SK-N-DZ (cell line): ENCODE measurements at regions not wholly inside any gene's neighbourhood (a gene's known extent, or its start where the extent isn't known, plus 50 kb on each side); places are given as distances from the start of the nearest gene placed in this dataset.
"Not testable (repeated sequence)": the region's sequence is repeated elsewhere in the genome, so short reads cannot be mapped to it uniquely, and the experiment has no call there.

Experiments used
- DNase-seq: peaks from one replicate; pipeline ENCODE4 v3.0.0-alpha.2; 2015; ENCODE audit warnings: low spot score

GRCh38 chr2:195316486-195316885 lies 340.5 kb upstream of the SLC39A10 start:
- DNase-seq, result no peak

GRCh38 chr2:195313962-195314361 lies 343.1 kb upstream of the SLC39A10 start:
- DNase-seq, result no peak

- no peak for DNase-seq
Observed at GRCh38 chr2:195312662-195313061, 344.4 kb upstream of the SLC39A10 start.

GRCh38 chr2:195308163-195308562 lies 348.9 kb upstream of the SLC39A10 start:
- no peak for DNase-seq

- DNase-seq, result no peak
Observed at GRCh38 chr2:195307751-195308150, 349.3 kb upstream of the SLC39A10 start.

- no peak for DNase-seq
Observed at GRCh38 chr2:195304310-195304709, 352.7 kb upstream of the SLC39A10 start.

- DNase-seq, result no peak
Observed at GRCh38 chr2:195300631-195301030, 356.4 kb upstream of the SLC39A10 start.

- no peak for DNase-seq
Observed at GRCh38 chr2:195299600-195299999, 357.4 kb upstream of the SLC39A10 start.

GRCh38 chr2:195296490-195296889 lies 360.5 kb upstream of the SLC39A10 start:
- DNase-seq, result no peak

GRCh38 chr2:195289081-195289480 lies 367.9 kb upstream of the SLC39A10 start:
- DNase-seq, result no peak

- DNase-seq, result no peak
Observed at GRCh38 chr2:195279840-195280427, 377.1 kb upstream of the SLC39A10 start.

GRCh38 chr2:195270466-195271039 lies 386.5 kb upstream of the SLC39A10 start:
- DNase-seq, result no peak

GRCh38 chr2:195269220-195269619 lies 387.8 kb upstream of the SLC39A10 start:
- DNase-seq, result no peak

GRCh38 chr2:195257979-195258378 lies 399.0 kb upstream of the SLC39A10 start:
- DNase-seq, result no peak

- DNase-seq, result no peak
Observed at GRCh38 chr2:195252018-195252417, 405.0 kb upstream of the SLC39A10 start.

- DNase-seq, result no peak
Observed at GRCh38 chr2:195251214-195251613, 405.8 kb upstream of the SLC39A10 start.

GRCh38 chr2:195238826-195239225 lies 418.2 kb upstream of the SLC39A10 start:
- DNase-seq, result no peak

GRCh38 chr2:195238379-195238778 lies 418.6 kb upstream of the SLC39A10 start:
- no peak for DNase-seq

- not testable (repeated sequence) for DNase-seq
Observed at GRCh38 chr2:195228547-195228946, 428.5 kb upstream of the SLC39A10 start.

GRCh38 chr2:195214072-195214471 lies 443.0 kb upstream of the SLC39A10 start:
- DNase-seq, result no peak

- DNase-seq, result no peak
Observed at GRCh38 chr2:195212586-195212985, 444.4 kb upstream of the SLC39A10 start.

GRCh38 chr2:195202163-195202845 lies 454.7 kb upstream of the SLC39A10 start:
- no peak for DNase-seq

- no peak for DNase-seq
Observed at GRCh38 chr2:195199864-195200263, 457.2 kb upstream of the SLC39A10 start.
